ENCODE measurements at regions not wholly inside any gene's neighbourhood (a gene's known extent, or its start where the extent isn't known, plus 50 kb on each side); places are given as distances from the start of the nearest gene placed in this dataset.

DNA sequence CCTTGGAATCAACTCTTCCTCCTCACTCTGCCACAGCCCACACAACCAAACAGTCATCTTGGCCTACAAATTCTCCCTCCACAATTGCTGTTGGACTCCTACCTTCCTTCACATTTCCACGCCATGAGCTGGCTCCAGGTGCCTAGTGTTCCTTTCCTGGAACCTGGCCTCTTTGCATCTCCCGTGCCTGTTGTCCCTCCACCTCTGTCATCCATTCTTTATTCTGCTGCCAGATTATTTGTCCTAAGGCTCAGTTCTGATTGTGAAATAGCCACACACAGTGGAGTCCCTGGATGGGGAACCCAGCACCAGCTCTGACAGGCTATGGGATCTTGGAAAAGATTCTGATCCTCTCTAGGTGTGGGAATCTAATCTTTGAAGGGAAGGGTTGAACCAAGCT, 109.1 kb upstream of the ANKH start:
- Histone ChIP-seq H3K4me1 (ENCODE audit: low read length) (peaks cover 12% of the 10 kb centered on the region), H3K4me2 (ENCODE audit: low read depth, low read length) (no peak overlapping the region), H4K20me1 (ENCODE audit: insufficient read depth, low read length) (no peaks in the 10 kb centered on the region), H3K27ac (ENCODE audit: low read length) (no peak overlapping the region), H3K9me2 (replicated peaks; ENCODE audit: insufficient read depth, low read length) (no peaks in the 10 kb centered on the region), H3F3A (ENCODE audit: insufficient read depth, low read length) (no peaks in the 10 kb centered on the region), H3K9ac (ENCODE audit: low read length) (no peak overlapping the region), H3K79me2 (ENCODE audit: low read length) (no peaks in the 10 kb centered on the region), H2AFZ (ENCODE audit: low read length) (no peak overlapping the region), H3K36me3 (replicated peaks; ENCODE audit: insufficient read depth, low read length) (no peaks in the 10 kb centered on the region), H3K4me3 (ENCODE audit: low read length) (no peak overlapping the region), H3K27me3 (replicated peaks; ENCODE audit: insufficient read depth, low read length) (no peaks in the 10 kb centered on the region), H3K9me3 (replicated peaks; ENCODE audit: insufficient read depth, low read length) (no peaks in the 10 kb centered on the region)
- no peak for TF ChIP-seq EZH2 (optimal IDR thresholded peaks at IDR 0.05; ENCODE audit: low read depth, low read length)
- no peak for TF ChIP-seq CTCF (IDR thresholded peaks at IDR 0.05; ENCODE audit: low read length)
- TF ChIP-seq EZH2phosphoT487 (IDR thresholded peaks at IDR 0.05; ENCODE audit: low read length) = no peak
- DNase-seq = no peak

GRCh38 chr5:14977058-14977685, 105.6 kb upstream of the ANKH start:
- DNase-seq = no peak
- Histone ChIP-seq H3K27ac (ENCODE audit: low read length) (no peak overlapping the region), H3K4me2 (ENCODE audit: low read depth, low read length) (no peak overlapping the region)

GRCh38 chr5:14976486-14976885, 104.9 kb upstream of the ANKH start:
- no peak overlapping the region for H3K4me3 ChIP-seq (ENCODE audit: low read length)

More at GRCh38 chr5:14977058-14977685, 105.6 kb upstream of the ANKH start:
- TF ChIP-seq EZH2phosphoT487 (IDR thresholded peaks at IDR 0.05; ENCODE audit: low read length) = no peak
- TF ChIP-seq CTCF (IDR thresholded peaks at IDR 0.05; ENCODE audit: low read length) = no peak
- TF ChIP-seq EZH2 (optimal IDR thresholded peaks at IDR 0.05; ENCODE audit: low read depth, low read length) = no peak
- Histone ChIP-seq H3K79me2 (ENCODE audit: low read length) (no peaks in the 10 kb centered on the region), H3K4me1 (ENCODE audit: low read length) (no peaks in the 10 kb centered on the region), H3K9me3 (replicated peaks; ENCODE audit: insufficient read depth, low read length) (no peaks in the 10 kb centered on the region), H3F3A (ENCODE audit: insufficient read depth, low read length) (no peaks in the 10 kb centered on the region), H3K9me2 (replicated peaks; ENCODE audit: insufficient read depth, low read length) (no peaks in the 10 kb centered on the region), H3K4me3 (ENCODE audit: low read length) (no peak overlapping the region), H2AFZ (ENCODE audit: low read length) (no peak overlapping the region), H3K9ac (ENCODE audit: low read length) (no peak overlapping the region), H3K27me3 (replicated peaks; ENCODE audit: insufficient read depth, low read length) (no peaks in the 10 kb centered on the region), H4K20me1 (ENCODE audit: insufficient read depth, low read length) (no peaks in the 10 kb centered on the region), H3K36me3 (replicated peaks; ENCODE audit: insufficient read depth, low read length) (no peaks in the 10 kb centered on the region)

More at GRCh38 chr5:14976486-14976885, 104.9 kb upstream of the ANKH start:
- DNase-seq = no peak
- Histone ChIP-seq H3K36me3 (replicated peaks; ENCODE audit: insufficient read depth, low read length) (no peaks in the 10 kb centered on the region), H3K4me2 (ENCODE audit: low read depth, low read length) (no peak overlapping the region), H2AFZ (ENCODE audit: low read length) (no peak overlapping the region), H4K20me1 (ENCODE audit: insufficient read depth, low read length) (no peaks in the 10 kb centered on the region), H3K4me1 (ENCODE audit: low read length) (no peaks in the 10 kb centered on the region), H3K27ac (ENCODE audit: low read length) (no peak overlapping the region), H3K9me2 (replicated peaks; ENCODE audit: insufficient read depth, low read length) (no peaks in the 10 kb centered on the region), H3F3A (ENCODE audit: insufficient read depth, low read length) (no peaks in the 10 kb centered on the region), H3K79me2 (ENCODE audit: low read length) (no peaks in the 10 kb centered on the region), H3K27me3 (replicated peaks; ENCODE audit: insufficient read depth, low read length) (no peaks in the 10 kb centered on the region), H3K9ac (ENCODE audit: low read length) (no peak overlapping the region), H3K9me3 (replicated peaks; ENCODE audit: insufficient read depth, low read length) (no peaks in the 10 kb centered on the region)
- TF ChIP-seq EZH2 (optimal IDR thresholded peaks at IDR 0.05; ENCODE audit: low read depth, low read length) (no peak), EZH2phosphoT487 (IDR thresholded peaks at IDR 0.05; ENCODE audit: low read length) (no peak), CTCF (IDR thresholded peaks at IDR 0.05; ENCODE audit: low read length) (no peak)

Measured in MM.1S (cell line).